GM21526 (cell line): ENCODE measurements at regions not wholly inside any gene's neighbourhood (a gene's known extent, or its start where the extent isn't known, plus 50 kb on each side); places are given as distances from the start of the nearest gene placed in this dataset.
A peak's percentile ranks its signal among the peaks of the same experiment; 100 is the strongest.

Source experiments
- ATAC-seq: cut with Tn5 transposase; IDR thresholded peaks from one replicate; pipeline ENCODE4 v1.9.1; 2021; ENCODE audit warnings: moderate library complexity; ENCODE audit not compliant: unreplicated experiment, low FRiP score

DNA sequence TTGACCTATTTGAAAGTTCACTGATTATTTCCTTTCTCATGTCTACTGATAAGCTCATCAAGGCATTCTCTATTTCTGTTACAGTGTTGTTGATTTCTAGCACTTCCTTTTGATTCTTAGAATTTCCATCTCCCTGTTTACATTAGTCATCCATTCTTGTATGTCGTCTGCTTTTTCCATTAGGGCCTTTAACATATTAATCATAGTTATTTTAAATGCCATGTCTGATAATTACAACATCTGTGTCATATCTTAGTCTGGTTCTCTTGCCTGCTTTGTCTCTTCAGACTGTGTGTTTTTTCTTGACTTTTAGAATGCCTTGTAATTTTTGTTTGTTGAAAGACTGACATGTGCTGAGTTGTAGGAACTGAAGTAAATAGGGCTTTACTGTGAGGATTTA lies 602.1 kb downstream of the SOX6 start:
- no peak for ATAC-seq

DNA sequence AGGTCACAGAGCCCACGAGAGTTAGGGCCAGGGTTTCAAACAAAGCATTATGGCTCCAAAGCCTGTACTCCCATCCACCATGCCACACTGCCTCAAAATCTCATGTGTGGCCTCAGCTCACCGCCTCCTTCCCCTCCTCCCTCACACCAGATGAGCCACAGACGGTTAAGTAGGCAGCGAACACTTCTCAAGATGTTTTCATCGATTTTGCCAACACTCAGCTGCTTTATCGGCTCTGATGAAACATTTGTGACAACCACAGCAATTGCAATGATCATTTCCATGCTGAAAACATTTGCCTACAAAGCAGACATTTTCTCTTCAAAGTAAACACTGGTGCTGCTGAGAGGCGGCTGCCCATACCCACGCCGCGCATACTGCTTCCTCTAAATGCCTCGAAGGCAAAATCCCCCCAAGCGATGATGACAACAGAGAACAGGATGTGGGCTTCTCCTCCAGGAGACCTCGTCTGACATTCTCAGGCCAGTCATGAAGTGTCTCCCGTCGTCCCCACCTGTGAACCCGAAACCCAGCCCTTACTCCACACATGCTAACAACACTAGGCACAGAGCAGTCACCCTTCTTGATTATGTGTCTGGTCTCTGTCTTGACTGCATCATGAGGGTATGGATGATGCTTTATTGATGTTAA lies 599.2 kb downstream of the SOX6 start:
- ATAC-seq: no peak

DNA sequence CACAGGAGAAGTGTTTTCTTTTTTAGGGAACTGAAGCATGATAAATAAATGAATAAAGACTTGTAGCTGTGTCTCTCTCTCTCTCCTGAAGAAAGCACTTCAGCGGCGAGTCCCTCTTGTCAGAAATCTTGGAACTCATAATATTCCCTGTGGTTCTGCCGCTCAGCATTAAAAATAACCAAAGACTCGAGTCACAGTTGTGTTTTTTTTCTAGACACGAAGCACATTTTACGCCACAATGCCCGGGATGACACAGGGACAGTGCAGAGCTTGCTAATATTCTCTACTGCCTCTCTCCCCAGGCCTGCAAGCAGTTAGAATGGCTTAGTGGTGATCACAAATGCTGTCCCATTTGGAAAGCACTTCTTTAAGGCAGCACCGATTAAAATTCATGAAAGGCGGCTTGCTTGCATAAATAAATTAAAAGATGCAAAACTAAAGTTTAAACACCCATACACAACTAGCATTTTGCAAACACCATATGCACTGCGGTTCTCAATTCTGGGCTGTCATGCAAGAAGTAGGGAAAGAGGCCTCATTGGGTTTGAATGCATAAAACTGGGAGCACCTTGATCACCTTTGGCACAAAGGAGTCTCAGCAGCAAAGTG lies 597.4 kb downstream of the SOX6 start:
- ATAC-seq: no peak

DNA sequence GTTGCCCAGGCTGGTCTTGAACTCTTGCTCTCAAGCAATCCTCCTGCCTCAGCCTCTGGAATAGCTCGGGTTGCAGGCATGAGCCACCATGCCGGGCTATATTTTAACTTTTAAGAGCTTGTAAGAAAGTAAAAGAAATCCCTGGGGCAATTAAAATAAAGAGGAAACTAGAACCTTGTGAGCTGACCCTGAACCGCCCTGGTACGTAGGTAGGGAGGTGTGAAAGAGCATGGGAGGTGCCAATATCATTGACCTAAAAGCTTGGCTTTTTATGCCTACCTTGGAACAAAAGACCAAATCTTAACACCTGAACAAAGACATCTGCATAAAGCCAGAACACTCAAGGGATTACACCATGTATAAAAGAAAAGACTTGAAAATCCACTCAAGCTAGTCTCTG lies 595.1 kb downstream of the SOX6 start:
- ATAC-seq: no peak

DNA sequence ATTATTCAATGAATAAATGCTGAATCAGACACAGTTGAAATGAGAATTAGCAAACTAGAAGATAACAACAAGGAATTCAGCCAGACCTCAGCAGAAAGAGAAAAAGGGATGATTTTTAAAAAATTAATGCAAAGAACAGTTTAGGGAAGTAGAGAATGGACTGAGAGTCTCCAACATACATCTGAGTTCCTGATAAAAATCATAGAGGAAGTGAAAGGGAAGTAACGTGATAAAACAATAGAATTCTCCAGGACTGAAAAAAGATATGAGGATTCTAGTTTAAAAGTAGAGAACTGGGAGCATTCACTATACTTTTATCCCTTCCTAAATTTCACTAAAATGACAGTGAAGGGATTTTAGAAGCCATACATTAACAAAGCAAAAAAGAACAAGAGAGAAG lies 592.0 kb downstream of the SOX6 start:
- no peak for ATAC-seq

DNA sequence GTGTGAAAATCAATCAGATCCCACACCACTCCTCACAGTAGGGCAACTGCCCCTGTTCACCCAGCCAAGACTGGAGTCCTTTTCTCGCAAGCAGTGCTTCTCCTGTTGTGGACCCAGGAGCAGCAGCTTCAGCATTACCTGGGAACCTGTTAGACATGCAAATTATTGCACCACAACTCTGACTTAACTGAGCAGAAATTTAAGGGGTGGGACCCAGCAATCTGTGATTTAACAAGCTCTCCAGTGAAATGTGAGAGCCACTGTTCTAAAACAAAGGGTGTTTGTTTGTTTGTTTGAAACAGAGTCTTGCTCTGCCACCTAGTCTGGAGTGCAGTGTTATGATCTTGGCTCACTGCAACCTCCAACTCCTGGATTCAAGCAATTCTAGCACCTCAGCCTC lies 591.4 kb downstream of the SOX6 start:
- ATAC-seq: no peak

DNA sequence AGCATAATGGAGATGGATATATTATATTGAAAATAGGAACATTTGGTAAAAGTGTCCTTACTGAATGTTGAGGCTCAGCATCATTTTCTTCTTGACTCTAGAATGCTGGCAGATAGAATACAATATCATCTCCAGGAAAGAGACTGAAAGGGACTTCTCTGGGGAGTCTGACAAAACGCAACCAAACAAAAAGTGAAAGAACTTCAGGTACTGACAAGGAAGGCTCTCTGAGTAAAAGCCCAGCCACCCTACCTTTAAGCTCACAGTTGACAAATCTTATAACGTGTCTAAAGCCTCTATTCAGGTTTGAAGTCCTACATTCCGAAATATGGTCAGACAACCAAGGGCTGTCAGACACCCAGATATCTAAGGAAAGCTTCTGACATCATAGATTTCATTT lies 590.8 kb downstream of the SOX6 start:
- ATAC-seq: no peak

DNA sequence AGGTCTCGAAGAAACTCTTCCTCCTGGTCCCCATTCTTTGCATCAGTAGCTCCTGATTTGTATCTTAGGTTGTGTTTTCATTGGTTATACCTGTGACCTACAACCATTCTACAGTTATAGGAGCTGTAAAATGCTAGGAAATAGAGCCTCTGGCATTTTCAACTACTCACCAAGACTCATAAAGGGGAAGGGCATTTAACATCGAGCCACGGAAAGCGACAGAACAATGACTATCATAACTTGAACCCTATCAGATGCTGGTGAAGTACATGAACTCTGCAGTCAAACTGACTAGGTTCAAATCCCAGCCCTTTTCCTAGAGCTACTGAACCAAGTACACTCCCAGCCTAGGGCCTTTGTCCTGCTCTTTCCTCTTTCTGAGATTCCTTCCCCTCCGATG lies 588.0 kb downstream of the SOX6 start:
- ATAC-seq: no peak

DNA sequence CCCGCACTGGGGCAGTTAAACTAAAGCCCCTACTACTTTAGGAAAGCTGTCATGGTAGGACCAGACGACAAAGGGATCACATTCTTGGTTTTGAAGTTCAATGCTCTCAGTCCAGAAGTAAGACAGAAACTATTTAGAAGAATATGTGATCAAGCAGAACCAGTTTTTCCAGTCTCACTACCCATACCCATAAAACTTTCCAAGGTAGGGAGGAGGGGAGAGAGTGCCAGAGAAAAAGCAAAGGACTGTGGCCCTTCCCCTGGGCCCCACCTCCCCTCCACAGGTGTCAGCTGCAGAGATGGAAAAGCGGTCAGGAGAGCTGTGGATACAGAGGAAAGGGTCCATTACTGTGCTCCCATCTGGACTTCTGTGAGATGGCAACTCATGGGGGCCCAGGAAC lies 587.1 kb downstream of the SOX6 start:
- ATAC-seq: no peak

DNA sequence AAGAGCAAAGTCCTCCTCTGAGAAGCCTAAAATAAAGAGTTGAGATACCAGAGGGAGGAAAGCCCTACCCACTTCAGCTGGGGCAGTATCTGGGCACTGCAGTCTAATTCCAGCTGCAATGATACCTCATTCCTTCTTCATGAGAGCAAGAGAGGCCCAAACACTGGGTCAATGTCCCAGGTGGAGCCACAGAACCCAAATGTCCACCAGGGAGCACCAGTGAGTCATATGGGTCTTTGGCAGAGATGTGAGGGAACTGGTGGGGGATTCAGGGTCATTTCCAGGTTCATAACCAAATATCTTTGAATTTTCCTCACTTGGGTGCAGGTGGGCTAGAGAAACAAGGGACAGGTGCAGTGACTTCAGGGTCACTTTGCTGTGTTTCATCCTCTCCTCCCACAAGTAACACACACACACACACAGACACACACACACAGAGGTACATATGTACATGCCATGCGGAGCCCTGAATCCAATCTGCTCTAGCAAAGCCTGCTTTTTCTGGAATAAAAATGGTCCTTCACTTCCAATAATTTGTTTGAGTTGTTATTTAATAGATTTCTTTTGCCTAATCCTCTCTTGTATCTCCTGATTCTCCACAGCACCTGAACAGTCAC lies 585.4 kb downstream of the SOX6 start:
- peak; percentile 55 for ATAC-seq

DNA sequence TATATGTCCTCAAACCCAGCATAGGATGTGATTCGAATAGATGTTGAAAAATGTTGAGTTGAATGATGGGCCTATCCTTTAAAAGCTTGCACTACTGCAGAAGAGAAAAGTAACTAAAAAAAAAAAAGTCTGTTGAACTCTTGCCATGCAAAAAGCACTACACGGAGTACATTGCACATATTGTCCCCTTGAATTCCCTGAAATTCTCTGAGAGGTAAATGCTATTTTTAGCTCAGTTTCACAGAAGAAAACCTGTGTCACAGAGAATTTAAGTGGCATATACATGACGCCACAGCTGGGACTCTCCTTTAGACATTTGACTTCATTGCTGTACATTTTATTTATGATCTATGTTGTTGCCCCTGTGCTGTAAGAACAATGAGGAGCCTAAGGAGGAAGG lies 583.8 kb downstream of the SOX6 start:
- ATAC-seq: no peak

DNA sequence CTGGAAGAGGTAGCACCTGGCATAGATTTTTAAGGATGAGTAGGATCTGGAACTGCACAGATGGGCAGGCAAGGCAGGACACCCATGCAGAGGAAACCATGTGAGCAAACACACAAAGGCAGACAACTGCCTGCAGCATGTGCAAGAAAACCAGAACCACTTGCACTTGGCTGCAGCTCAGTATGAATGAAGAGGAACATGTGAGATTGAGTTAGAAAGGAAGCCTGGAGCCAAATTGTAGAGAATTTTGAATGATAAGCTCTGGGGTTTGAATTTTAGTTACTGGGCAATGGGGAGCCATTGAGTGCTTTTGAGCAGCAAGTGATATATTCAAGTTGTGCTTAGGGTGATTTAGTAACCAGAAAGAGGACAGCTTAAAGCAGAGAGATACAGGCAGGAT lies 583.4 kb downstream of the SOX6 start:
- ATAC-seq: no peak

DNA sequence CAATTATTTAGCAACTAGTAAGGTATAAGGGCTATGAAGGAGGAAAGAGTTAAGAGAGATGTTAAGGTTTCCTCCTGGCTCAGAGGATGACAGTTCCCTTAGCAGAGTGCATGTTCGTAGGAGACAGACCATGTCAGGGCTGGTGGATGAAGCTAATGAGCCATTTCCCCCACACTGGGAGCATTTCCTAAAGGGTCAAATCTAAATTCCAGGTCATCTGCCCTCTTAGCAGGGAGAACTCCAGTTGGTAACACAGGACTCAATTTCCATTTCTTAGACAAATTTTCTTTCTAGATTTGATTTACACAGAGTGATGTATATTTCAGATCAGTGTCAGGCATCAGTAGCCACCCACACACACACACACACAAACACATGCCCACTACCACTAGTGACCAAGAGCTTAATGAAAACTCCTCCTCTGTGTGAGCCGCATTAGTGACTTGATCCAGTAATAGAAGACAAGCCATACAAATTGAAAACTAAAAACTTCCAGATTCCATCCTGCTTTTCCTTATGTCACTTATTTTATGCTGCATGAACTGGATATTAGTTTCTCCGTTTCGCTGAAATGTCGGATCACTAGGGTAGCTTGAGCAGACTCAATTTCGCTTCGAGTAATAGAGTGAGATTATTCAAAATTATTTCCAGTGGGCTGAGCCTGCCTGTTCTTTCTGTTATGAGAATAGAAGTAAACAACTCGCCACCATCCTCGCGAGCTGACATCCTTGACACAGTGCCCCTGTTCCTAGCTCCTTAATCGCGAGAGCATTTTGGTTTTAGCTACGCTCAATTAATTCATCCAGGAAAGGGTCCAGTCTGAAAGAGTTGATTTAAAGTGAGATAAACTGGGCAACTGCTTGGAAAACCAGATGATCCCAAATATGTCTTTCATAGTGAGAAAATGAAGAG lies 582.6 kb downstream of the SOX6 start:
- ATAC-seq: no peak

DNA sequence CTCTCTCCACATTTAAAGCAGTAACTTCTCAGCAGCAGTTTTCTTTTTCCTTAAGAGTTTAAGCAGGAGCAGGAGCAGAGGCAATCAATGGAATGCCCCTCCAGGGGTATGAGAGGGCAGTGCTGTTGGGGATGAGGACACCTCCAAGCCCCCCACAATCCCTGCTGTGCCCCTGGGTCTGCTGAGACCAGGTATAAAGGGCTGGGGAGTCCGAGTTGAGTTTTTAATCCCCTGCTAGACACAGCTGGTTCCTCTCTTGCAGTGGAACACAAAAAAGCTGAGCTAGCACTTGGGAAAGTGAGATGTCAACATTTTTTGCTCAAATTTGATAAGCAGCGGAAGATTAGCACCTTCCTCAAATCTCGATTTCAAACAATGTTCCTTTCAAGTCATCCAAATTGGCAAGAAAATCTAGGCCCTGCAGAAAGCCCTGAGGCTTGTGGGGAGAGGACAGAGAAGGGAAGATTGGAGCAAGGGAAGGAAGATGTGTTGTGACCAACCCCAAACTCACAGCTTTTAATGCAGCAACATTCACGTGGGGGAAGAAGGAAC lies 581.9 kb downstream of the SOX6 start:
- no peak for ATAC-seq

DNA sequence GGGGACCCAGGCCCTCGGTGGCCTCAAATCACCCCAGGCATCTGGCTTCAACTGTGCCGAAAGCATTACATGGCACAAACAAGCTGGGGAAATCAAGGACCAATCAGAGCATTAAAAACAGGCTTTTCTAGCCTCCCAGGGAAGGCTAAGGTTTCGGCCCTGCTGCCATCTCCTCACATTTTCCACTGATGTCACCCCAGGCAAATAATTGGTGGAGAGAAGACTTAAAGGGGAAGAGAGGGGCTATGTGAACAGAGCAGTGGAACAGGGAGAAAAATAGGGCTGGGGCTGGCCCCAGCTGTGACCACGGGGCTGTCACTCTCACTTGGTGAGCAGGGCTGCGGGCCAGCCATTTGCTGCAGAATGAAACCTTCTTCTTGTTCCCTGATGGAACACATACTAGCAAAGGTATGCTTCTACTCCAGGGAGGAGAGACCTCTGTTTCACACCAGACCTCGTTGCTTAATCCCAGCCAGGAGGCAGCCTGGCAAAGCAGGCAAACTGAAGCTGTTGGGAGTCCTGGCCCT lies 581.3 kb downstream of the SOX6 start:
- ATAC-seq: no peak

DNA sequence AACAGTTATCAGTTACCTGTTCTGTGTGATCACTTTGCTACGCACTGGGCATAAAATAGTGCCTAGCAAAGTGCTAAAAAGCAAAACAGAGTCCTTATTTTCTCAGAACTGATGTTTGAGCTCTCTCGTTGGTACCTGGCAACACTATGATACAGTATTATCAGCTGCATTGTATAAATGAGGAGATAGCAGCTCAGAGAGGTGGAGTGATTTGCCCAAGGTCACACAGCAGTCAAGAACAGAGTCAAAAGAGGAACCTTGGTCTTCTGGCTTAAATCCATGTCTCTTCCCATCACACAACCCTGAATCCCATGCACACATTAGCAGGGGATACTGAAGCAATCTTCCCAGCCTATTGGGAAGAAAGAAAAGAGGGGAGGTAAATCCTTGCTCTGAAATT lies 580.5 kb downstream of the SOX6 start:
- no peak for ATAC-seq

DNA sequence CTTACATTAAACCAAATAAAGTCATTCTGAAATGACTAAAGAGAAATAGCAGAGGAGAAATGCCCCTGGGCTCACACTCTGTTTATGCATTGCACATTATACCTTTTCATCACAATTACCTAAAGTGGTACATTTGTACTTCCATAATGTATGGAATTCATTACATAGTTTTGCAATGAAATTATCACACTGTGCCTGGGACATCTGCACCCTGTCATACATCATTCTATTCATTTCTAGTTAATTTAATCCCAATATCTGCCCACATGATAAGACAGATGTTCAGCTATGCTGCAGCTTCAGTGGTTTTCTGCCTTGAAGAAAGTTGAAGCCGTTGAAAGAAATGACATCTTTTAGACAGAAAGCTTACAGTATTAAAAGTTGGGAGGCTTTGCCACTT lies 580.0 kb downstream of the SOX6 start:
- no peak for ATAC-seq

DNA sequence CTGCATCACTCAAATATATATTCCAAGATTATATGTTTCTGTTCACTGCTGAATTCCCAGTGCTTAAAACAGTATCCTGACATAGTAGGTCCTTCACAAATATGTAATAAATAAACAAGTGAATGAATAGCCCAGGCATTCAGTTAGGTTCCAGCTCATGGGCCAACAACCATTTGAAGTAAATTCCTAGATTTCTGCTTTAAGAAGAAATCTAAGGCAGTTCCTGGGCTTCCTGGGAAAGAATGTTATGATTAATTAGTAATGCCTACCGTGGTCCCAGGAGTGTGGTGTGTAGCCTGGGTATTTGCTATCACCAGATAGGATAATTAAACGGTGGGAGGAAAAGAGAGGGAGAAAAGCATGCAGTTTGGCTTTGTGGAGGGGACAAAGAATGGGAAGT lies 576.8 kb downstream of the SOX6 start:
- ATAC-seq: no peak

DNA sequence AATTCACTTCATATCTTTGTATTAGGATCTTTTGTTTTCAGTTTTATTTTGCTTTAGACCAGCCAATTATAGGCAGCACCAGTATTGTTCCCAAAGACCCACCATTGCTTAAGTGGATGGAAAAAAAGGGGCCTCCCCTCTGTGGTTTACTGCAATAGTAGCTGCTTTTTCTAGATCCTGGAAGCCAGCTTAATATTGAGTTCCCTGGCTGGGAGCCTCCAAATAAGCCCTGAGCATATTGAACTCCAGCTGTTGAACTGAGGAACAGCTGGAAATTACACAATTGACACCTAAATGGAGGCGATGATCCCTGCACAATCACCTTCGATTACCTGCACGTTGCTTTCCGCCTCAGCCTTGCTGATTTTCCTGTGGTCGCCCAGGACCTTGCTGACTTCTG lies 576.0 kb downstream of the SOX6 start:
- ATAC-seq: no peak

DNA sequence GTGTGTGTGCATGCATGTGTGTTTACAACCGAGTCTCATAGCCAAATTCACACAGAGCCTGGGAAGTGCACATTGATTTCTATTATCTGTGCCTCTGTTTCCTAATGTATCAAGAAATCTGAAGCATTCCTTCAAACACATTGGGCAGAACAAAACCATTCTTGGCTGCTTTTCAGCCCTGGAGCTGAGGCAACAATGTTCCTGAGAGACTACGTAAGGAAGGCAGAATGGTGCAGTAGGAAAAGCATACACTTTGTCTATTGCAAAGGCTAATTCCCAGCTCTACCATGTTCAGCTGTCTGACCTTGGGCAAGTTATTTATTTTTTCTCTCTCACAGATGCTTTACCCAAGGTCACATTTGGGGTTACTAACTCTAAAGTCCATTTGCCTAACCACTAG lies 575.5 kb downstream of the SOX6 start:
- ATAC-seq: no peak

DNA sequence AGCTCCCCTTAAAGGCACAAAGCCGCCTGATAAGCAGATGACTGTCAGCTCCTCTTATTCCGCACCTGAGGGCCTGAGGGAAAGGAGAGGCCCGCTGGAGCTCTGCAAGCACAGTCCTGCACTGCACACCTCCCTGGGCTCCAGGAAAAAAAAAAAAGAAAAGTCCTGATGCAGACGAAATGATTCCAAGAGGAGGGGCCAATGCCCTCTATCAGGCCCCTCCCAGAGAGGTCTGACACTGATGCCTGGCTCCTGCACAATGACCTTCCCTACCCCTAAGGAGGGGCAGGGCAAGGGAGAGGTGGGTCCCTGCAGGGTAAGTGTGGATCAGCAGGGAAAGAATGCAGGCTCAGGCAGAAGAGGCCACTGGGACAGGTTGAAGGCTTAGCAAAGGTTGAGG lies 572.7 kb downstream of the SOX6 start:
- ATAC-seq: no peak
